ENCODE measurements at regions not wholly inside any gene's neighbourhood (a gene's known extent, or its start where the extent isn't known, plus 50 kb on each side); places are given as distances from the start of the nearest gene placed in this dataset.
A peak's percentile ranks its signal among the peaks of the same experiment; 100 is the strongest.
"Not testable (repeated sequence)": the region's sequence is repeated elsewhere in the genome, so short reads cannot be mapped to it uniquely, and the experiment has no call there.

GRCh38 chr2:161032635-161033034 lies 127.6 kb upstream of the TANK start:
- no peak for DNase-seq

GRCh38 chr2:161033059-161033660 lies 127.1 kb upstream of the TANK start:
- DNase-seq = no peak

GRCh38 chr2:161036926-161037325 lies 123.3 kb upstream of the TANK start:
- no peak for DNase-seq

- no peak for DNase-seq
Measured at GRCh38 chr2:161039071-161039470, 121.2 kb upstream of the TANK start.

GRCh38 chr2:161041356-161041755 lies 118.9 kb upstream of the TANK start:
- DNase-seq = no peak

- DNase-seq = no peak
Measured at GRCh38 chr2:161042990-161043625, 117.1 kb upstream of the TANK start.

- DNase-seq = no peak
Measured at GRCh38 chr2:161044095-161044865, 115.9 kb upstream of the TANK start.

- no peak for DNase-seq
Measured at GRCh38 chr2:161044921-161045320, 115.3 kb upstream of the TANK start.

GRCh38 chr2:161045726-161046125 lies 114.5 kb upstream of the TANK start:
- DNase-seq = no peak

- no peak for DNase-seq
Measured at GRCh38 chr2:161046876-161047275, 113.4 kb upstream of the TANK start.

- no peak for DNase-seq
Measured at GRCh38 chr2:161048317-161048716, 111.9 kb upstream of the TANK start.

- DNase-seq = no peak
Measured at GRCh38 chr2:161049559-161049958, 110.7 kb upstream of the TANK start.

GRCh38 chr2:161052214-161052613 lies 108.0 kb upstream of the TANK start:
- DNase-seq = no peak

- DNase-seq = no peak
Measured at GRCh38 chr2:161055289-161055688, 104.9 kb upstream of the TANK start.

GRCh38 chr2:161059388-161059787 lies 100.8 kb upstream of the TANK start:
- no peak for DNase-seq

- DNase-seq = no peak
Measured at GRCh38 chr2:161061786-161062185, 98.4 kb upstream of the TANK start.

- DNase-seq = peak; percentile 57
Measured at GRCh38 chr2:161063157-161063945, 96.9 kb upstream of the TANK start.

GRCh38 chr2:161063946-161064306 lies 96.3 kb upstream of the TANK start:
- DNase-seq = no peak

- DNase-seq = no peak
Measured at GRCh38 chr2:161067846-161068350, 92.3 kb upstream of the TANK start.

- no peak for DNase-seq
Measured at GRCh38 chr2:161068670-161069069, 91.6 kb upstream of the TANK start.

GRCh38 chr2:161070693-161071479 lies 89.3 kb upstream of the TANK start:
- DNase-seq = no peak

- not testable (repeated sequence) for DNase-seq
Measured at GRCh38 chr2:161072436-161072835, 87.8 kb upstream of the TANK start.
